EH (cell line): ENCODE measurements at regions not wholly inside any gene's neighbourhood (a gene's known extent, or its start where the extent isn't known, plus 50 kb on each side); places are given as distances from the start of the nearest gene placed in this dataset.
"Not testable (repeated sequence)": the region's sequence is repeated elsewhere in the genome, so short reads cannot be mapped to it uniquely, and the experiment has no call there.

Experiments
- DNase-seq: peaks from one replicate; pipeline ENCODE4 v3.0.0-alpha.2; 2015; ENCODE audit warnings: low read depth

DNA sequence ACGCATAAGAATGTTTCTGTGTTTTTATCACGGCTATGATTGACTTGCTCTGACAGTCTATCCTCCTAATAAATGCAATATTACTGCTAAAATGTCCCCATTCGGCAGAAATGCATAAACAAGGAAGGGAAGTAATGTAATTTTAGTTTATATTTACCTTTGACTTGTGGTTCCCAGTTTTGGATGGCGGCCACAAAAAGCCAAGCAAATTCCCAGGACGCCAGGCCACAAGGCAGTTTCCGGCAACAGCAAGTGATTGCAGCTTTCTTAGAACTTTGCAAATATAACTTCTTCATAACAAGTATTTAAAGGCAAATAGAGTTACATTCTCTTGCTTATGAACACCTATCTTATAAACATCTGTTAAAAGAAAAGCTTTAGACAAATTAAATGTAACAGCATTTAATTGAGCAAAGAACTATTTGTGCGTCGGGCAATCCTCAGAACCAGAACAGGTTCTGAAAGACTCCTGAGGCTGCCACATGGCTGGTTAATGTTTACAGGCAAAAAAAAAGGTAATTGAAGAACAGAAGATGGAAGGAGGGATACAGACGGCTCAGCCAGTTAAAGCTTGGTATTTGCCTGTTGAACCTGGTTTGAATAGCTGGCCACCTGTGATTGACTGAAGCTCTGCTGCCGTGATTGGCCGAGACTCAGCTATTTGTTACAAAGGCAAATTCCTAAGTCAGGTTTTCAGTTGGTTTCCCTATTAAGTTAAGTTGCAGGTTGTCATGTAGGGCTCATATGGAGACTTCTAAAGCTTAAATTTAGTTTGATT is 80.8 kb downstream of the C21orf91 start:
- DNase-seq: no peak

GRCh38 chr21:17736072-17736471 is 83.1 kb downstream of the C21orf91 start:
- DNase-seq: no peak

DNA sequence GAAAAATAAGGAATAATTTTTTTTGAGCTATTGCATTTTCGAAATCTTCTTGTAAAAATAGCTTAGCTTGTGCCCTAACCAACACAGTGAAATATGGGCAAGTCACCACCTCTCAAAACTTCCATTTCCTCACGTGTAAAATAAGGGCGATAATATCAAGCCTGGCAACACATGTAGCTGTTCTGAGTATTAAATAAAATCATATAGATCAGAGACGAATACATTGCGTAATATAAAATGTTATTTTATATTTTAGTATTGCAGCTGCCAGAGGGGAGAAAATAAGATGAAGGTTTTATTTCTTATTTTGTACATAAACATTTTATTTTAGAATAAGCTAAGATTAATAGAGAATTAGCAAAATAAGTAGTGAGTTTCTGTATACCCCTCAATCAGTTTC is 85.9 kb downstream of the C21orf91 start:
- DNase-seq: no peak

DNA sequence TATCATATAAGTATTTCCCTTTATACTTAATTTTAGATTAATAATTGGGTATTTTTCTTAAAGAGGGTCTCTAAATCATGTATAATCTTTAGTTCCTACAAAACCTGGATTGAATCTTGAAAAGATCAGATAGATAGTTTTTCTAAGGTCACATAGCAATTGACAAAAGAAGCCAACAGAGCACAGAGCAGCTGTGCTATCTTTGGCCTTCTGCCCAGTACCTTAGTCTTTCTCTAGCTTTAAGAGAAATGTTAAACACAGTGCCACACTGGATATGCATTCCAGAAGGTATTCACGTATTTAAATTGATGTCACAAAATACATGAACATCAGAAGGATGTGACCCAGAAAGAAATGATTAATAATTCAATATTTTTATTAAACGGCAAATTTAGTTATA is 86.8 kb downstream of the C21orf91 start:
- DNase-seq: peak; percentile 22

DNA sequence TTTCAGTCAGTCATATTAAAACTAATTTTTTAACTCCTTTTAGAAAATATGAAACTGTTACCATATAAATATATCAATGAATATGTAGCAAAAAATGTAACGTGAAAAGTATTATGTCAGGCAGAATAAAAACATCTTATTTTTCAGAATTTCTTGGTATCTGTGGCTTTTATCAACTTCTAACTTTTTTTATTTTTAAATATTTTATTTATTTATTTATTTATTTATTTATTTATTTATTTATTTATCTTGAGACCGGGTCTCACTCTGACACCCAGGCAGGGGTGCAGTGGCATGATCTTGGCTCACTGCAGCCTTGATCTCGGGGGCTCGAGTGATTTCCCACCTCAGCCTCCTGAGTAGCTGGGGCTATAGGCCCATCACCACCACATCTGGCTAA is 87.6 kb downstream of the C21orf91 start:
- no peak for DNase-seq

DNA sequence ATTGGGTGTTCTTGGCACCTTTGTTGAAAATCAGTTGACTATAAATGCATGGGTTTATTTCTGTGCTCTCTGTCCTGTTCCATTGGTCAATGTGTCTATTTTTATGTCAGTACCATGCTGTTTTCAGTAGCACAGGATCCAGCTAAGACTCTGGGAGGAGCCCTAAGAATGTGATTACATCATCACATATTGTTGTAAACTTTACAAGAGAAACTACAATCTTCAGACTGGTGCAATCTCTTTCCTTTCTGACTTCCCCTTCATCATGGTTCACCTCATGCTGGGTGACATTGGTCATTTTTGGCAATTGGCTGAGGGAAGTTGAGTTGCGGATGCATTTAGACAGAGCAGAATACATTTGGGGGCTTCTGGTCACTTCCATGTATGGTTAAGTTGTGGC is 88.4 kb downstream of the C21orf91 start:
- peak; percentile 19 for DNase-seq

DNA sequence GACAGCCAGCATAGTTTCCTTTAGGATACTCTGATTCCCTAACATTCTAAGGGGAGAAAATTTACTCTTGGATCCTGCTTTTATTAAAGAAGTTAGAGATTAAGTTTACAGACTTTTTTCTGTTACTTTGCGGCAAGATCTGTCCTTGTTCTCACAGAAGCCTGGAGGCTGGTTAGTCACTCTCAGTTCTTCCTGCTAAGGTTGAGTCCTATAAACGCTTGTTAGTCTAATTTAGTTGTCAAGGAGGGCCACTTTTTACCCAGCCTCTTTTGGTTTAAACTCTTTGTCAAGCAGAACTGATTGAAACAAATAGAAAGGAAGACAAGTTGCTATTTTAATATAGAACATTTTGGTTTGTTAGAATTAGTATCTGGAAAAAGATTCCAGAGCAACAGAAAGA is 89.7 kb downstream of the C21orf91 start:
- no peak for DNase-seq

DNA sequence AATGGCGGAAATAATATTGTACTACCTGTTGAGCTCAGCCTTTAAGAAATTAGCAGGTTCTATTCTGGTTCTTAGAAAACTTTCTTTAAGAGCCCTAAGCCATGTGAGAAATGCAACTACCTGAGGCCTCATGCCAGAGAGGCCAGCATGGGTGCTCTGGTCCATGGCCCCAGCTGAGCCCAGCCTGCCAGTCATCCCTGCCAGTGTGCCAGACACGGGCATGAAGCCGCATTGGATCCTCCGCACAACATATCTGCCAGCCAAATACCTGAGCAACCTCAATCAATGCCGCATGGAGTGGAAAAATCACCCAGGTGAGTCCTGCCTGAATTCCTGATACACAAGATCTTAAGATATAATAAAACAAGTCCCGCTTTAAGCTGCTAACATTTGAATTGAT is 91.8 kb downstream of the C21orf91 start:
- DNase-seq: no peak

DNA sequence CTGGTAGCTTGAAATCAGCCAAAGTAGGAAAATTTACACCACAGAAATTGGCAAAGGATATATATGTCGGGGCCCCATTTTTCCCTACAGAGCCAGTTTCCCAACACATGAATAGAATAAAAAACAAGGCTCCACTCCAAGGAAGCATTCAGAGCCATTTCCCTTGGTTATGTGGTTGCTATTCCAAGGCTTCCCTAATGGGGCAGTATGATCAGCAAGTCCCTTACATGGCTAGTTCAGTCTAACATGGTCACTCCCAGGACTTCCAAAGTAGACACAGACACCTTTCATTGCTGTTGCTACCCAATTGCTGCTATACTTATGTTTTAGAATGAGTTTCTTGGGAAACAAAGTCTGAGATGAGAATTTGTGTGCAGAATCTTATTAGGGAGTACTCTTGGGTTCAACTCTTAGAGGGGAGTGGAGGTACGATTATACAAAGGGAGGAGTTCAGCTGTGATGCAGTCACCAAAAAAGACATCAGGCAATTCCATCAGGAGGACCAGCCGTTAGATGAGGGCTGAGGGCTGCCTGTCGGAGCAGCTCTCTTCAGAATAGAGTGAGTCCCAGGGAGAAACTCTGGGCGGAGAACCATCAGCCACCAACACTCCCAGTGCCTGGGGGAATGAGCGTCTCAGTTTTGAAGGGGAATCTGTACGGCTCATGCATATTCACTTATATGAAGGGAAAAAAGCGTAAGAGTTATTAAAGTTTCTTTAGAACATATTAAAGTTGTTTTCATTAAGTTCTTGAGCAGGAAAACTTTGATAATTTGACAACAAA is 92.9 kb downstream of the C21orf91 start:
- DNase-seq: peak; percentile 8

DNA sequence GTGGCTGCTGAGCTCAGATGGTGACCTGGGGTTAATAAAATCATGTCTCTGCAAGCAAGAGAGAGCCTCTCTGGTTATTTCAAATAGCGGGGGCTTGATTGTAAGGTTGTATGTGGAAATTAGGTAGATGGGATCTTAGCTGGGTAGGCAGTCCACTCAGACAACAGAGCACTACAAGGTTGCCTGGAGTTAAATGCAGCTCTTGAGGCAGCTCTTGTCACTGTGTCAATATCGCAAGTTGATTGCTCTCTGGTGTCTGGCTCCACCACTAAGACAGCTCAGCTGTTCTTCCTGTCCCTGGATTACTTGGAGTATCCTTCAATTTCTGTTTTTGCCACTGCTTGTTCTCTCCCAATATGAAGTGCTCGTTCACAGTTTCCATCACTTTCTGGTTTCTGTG is 93.8 kb downstream of the C21orf91 start:
- DNase-seq: no peak

DNA sequence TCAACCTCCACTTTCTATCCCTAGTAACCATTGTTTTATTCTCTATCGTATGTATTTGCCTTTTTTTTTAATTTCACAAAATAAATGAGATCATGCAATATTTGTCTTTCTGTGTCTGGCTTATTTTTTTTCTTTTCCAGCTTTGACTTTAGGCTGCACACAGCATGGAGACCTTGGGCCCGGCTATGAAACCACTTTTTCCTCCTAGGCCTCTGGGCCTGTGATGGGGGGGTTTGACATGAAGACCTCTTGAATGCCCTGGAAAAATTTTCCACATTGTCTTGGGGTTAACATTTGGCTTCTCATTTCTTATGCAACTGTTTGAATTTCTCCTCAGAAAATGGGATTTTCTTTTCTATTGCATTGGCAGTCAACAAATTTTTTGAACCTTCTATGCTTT is 100.2 kb upstream of the BTG3 start:
- no peak for DNase-seq

DNA sequence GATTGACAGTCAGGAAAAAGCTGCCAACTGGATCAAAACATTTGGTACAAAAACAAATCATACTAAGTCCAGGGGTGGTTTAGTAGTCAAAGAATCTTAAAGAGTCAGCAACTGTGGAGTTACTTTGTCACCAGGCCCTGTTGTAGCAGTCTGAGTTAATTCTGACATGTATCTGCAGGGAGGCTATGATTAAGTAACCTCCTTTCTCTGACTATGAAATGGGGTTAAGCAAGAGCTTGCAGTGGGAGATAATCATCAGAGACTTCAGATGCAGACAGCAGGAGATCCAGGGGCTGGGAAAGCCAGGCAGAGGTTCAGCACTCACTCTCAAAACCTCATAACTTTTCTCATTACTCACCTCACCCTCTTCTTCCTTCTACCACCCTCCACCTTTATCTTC is 99.2 kb upstream of the BTG3 start:
- peak; percentile 38 for DNase-seq

DNA sequence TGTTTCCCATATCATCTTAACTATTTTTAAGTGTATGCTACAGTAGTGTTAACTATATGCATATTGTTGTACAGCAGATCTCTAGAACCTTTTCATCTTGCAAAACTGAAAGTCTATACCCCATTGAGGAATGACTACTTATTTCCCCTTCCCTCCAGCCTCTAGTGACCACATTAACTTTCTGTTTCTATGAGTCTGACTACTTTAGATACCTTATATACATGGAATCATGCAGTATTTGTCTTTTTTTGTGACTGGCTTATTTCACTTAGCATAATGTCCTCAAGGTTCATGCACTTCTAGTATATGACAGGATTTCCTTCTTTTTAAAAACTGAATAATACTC is 96.5 kb upstream of the BTG3 start:
- no peak for DNase-seq

DNA sequence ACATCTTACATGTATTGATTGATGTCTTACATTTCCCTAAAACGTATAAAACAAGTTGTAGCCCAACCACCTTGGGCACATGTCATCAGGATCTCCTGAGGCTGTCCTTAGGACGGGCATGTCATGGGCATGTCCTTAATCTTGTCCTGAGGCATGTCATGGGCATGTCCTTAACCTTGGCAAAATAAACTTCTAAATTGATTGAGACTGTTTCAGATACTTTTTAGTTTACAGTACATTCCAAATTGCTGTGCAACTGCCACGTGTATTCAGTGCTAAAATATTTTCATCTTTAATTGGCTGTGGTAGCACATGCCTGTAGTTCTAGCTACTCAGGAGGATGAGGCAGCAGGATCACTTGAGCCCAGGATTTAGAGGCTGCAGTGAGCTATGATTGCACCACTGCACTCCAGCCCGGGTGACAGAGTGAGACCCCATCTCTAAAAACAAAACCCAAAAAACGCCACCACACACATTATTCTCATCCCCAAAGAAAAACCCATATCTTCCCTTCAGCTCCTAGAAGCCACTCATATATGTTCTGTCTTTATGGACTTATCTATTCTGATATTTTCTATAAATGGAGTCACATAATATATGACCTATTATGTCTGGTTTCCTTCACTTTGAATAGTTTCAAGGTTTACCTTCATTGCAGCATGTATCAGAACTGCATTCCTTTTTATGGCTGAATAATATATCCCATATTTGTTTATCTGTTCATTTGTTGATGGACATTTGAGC is 96.0 kb upstream of the BTG3 start:
- DNase-seq: peak; percentile 52

GRCh38 chr21:17699524-17700189 is 87.0 kb upstream of the BTG3 start:
- no peak for DNase-seq

GRCh38 chr21:17697473-17697872 is 84.8 kb upstream of the BTG3 start:
- DNase-seq: no peak

DNA sequence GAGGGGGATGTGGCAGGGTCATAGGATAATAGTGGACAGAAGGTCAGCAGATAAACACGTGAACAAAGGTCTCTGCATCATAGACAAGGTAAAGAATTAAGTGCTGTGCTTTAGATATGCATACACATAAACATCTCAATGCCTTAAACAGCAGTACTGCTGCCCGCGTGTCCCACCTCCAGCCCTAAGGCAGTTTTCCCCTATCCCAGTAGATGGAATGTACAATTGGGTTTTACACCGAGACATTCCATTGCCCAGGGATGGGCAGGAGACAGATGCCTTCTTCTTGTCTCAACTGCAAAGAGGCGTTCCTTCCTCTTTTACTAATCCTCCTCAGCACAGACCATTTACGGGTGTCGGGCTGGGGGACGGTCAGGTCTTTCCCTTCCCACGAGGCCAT is 81.7 kb upstream of the BTG3 start:
- not testable (repeated sequence) for DNase-seq

DNA sequence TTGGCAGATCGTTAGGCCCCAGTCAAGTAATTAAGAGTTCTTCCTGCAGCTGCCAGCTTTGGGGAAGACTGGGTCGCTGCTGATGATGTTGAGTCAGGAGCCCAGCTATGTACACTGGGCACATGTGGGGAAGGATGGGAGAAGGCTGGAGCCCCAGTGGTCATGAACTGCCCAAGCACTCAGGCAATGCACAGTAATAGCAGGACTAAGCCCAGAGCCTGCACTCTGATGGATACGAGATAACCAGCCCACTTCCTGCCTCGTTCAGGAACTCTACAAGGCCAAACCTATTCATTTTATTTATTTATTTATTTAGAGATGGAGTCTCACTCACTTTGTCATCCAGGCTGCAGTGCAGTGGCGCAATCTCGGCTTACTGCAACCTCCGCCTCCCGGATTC is 81.1 kb upstream of the BTG3 start:
- no peak for DNase-seq

DNA sequence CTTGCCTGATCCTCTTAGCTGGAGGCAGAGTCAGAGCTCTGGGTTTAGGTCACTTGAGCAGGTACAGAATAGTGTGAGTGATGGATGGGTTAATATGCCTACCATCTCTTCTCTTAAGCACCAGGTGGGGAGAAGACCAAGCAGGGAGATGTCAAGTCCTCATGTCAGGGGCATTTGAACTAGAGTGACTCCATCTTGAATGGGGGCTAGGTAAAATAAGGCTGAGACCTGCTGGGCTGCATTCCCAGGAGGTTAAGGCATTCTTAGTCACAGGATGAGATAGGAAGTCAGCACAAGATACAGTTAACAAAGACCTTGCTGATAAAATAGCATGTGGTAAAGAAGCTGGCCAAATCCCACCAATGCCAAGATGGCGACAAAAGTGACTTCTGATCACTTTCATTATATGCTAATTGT is 77.4 kb upstream of the BTG3 start:
- DNase-seq: no peak

GRCh38 chr21:17688912-17689874 is 76.5 kb upstream of the BTG3 start:
- DNase-seq: peak; percentile 63

- DNase-seq: no peak
These were observed 70.2 kb upstream of the BTG3 start for GRCh38 chr21:17682924-17683323.
